ENCODE measurements at regions not wholly inside any gene's neighbourhood (a gene's known extent, or its start where the extent isn't known, plus 50 kb on each side); places are given as distances from the start of the nearest gene placed in this dataset.
"Not testable (repeated sequence)": the region's sequence is repeated elsewhere in the genome, so short reads cannot be mapped to it uniquely, and the experiment has no call there.

- intact Hi-C loops (cut with DNase I): loop anchor here in 3 of 10 donors (10.0 kb wide), 2 partner anchors 85 to 585 kb away; no protein-coding TSS in a partner anchor
- Histone ChIP-seq H3K4me1 (peaks cover under 1 to 20% (median 11%) of the 10 kb centered on the region in 9 donors), H3K4me3 (peak overlapping the region; percentile 3 to 43 (median 33)), H3K9me3 (no peaks in the 10 kb centered on the region), H3K27ac (no peak overlapping the region), H3K27me3 (peaks cover 0 to 95% (median 68%) of the 10 kb centered on the region in 7 donors), H3K36me3 (no peaks in the 10 kb centered on the region)
- peak in 1 of 2 donors; percentile 46 for DNase-seq
- no peak for TF ChIP-seq CTCF (IDR thresholded peaks at IDR 0.05)
- WGBS, 2 donors: 10 to 12% methylated on average over 88 to 102 of the region's 102 CpGs
- ATAC-seq: peak in 3 of 8 donors; percentile 44 to 53 (median 49)
Observed at GRCh38 chr14:103279142-103280025, 54.7 kb upstream of the EIF5 start.

DNA sequence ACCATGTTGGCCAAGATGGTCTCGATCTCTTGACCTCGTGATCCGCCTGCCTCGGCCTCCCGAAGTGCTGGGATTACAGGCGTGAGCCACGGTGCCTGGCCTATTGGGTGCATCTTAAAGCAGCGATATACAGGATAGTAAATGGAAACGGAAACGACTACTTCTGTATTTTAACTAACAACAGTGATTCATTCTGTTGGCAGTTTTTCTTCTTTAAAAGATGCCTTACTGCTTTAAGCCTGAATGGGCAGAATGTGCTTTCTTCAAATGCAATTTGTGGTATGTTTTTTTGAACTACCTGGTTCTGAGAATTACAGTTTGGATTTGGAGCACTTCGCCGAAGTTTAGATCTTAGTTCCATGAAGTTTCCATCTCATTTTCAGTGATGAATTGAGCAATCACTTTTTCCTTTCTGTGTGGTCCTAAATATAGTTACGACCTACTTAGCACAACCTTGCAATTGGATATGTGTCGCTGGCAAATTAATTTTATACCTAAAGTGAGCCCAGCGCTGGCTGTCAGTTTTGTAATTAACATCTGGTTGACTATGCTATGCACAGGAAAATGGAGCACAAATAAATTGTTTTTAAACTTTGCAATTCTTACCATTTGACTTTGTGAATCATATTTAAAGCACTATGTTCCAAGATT, 53.6 kb upstream of the EIF5 start:
- DNase-seq (no peak), ATAC-seq (peak in 1 of 8 donors; percentile 46)
- no peak for TF ChIP-seq CTCF (IDR thresholded peaks at IDR 0.05)
- intact Hi-C loops (cut with DNase I): loop anchor here in 3 of 10 donors (10.0 kb wide), 2 partner anchors 86 to 586 kb away; no protein-coding TSS in a partner anchor
- H3K4me3 ChIP-seq: no peak overlapping the region
- H3K36me3 ChIP-seq: no peaks in the 10 kb centered on the region
- H3K27ac ChIP-seq: no peak overlapping the region
- peaks cover 0 to 19% (median 10%) of the 10 kb centered on the region in 9 donors for H3K4me1 ChIP-seq
- WGBS, 2 donors: 57 to 59% methylated on average over 15 of the region's 15 CpGs
- peaks cover 0 to 95% (median 64%) of the 10 kb centered on the region in 7 donors for H3K27me3 ChIP-seq
- no peaks in the 10 kb centered on the region for H3K9me3 ChIP-seq

- TF ChIP-seq CTCF (IDR thresholded peaks at IDR 0.05): peak in 7 of 9 donors; percentile 20 to 45 (median 39)
- ATAC-seq: peak; percentile 48 to 88 (median 80)
- intact Hi-C loops (cut with DNase I): loop anchor here in 3 of 10 donors (10.0 kb wide), 2 partner anchors 87 to 587 kb away; no protein-coding TSS in a partner anchor
- no peaks in the 10 kb centered on the region for H3K9me3 ChIP-seq
- 67 to 68% methylated on average over 11 of the region's 11 CpGs for WGBS, 2 donors
- peaks cover 0 to 95% (median 60%) of the 10 kb centered on the region in 7 donors for H3K27me3 ChIP-seq
- peaks cover 0 to 19% (median 10%) of the 10 kb centered on the region in 9 donors for H3K4me1 ChIP-seq
- DNase-seq: peak in 1 of 2 donors; percentile 33
- no peak overlapping the region for H3K27ac ChIP-seq
- H3K4me3 ChIP-seq: no peak overlapping the region
- H3K36me3 ChIP-seq: no peaks in the 10 kb centered on the region
Observed at GRCh38 chr14:103281496-103282231, 52.4 kb upstream of the EIF5 start.

DNA sequence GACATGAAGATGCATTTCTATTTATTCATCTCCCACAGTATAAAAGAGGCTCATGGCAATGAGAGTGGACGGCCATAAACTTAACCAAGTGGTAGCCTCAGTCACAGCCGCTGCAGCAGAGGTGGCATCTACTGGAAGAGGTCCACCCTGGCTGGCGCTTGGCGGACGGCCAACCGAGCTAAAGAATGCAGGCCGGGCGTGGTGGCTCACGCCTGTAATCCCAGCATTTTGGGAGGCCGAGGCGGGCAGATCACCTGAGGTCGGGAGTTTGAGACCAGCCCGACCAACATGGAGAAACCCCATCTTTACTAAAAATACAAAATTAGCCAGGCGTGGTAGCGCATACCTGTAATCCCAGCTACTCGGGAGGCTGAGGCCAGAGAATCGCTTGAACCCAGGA, 51.7 kb upstream of the EIF5 start:
- ATAC-seq, H3K9me3 ChIP-seq, H3K36me3 ChIP-seq, H3K27ac ChIP-seq, DNase-seq, H3K4me3 ChIP-seq: not testable (repeated sequence)
- peaks cover 0 to 94% (median 60%) of the 10 kb centered on the region in 7 donors for H3K27me3 ChIP-seq
- H3K4me1 ChIP-seq: peaks cover 0 to 19% (median 10%) of the 10 kb centered on the region in 9 donors
- 94% methylated on average over 17 of the region's 17 CpGs for WGBS, 2 donors
- intact Hi-C loops (cut with DNase I): loop anchor here in 3 of 10 donors (10.0 kb wide), 2 partner anchors 88 to 588 kb away; no protein-coding TSS in a partner anchor

All from heart right ventricle (tissue), 16 donors.